Ishikawa (cell line): ENCODE measurements at regions not wholly inside any gene's neighbourhood (a gene's known extent, or its start where the extent isn't known, plus 50 kb on each side); places are given as distances from the start of the nearest gene placed in this dataset.

Experiments used
- CREB1 ChIP-seq: IDR thresholded peaks from 2 replicates; pipeline ENCODE4 v1.6.1; 2012; ENCODE audit warnings: low read depth
- EGR1 ChIP-seq: IDR thresholded peaks from 2 replicates; pipeline ENCODE4 v1.6.1; 2012
- EP300 ChIP-seq: IDR thresholded peaks from 2 replicates; pipeline ENCODE4 v1.6.1; 2012; ENCODE audit warnings: borderline replicate concordance
- MAX ChIP-seq: IDR thresholded peaks from 2 replicates; pipeline ENCODE4 v1.6.1; 2012
- RAD21 ChIP-seq: IDR thresholded peaks from 2 replicates; pipeline ENCODE4 v1.6.1; 2012; ENCODE audit warnings: low read depth
- REST ChIP-seq: IDR thresholded peaks from 2 replicates; pipeline ENCODE4 v1.6.1; 2012; ENCODE audit warnings: low read depth, mild to moderate bottlenecking
- TAF1 ChIP-seq: IDR thresholded peaks from 2 replicates; pipeline ENCODE4 v1.6.1; 2012; ENCODE audit warnings: low read depth, mild to moderate bottlenecking
- TEAD4 ChIP-seq: IDR thresholded peaks from 2 replicates; pipeline ENCODE4 v1.6.1; 2012
- USF1 ChIP-seq: IDR thresholded peaks from 2 replicates; pipeline ENCODE4 v1.6.1; 2012
- YY1 ChIP-seq: IDR thresholded peaks from 2 replicates; pipeline ENCODE4 v1.6.1; 2012; ENCODE audit warnings: low read depth
- ZBTB7A ChIP-seq: IDR thresholded peaks from 2 replicates; pipeline ENCODE4 v1.6.1; 2012; ENCODE audit warnings: low read depth

- TF ChIP-seq RAD21 (no peak), EP300 (no peak), TEAD4 (no peak), YY1 (no peak), USF1 (no peak), ZBTB7A (no peak), MAX (no peak), REST (no peak), TAF1 (no peak), CREB1 (no peak), EGR1 (no peak)
These were observed 581.7 kb downstream of the SLC4A3 start for GRCh38 chr2:220209093-220209492.
